ENCODE measurements at regions not wholly inside any gene's neighbourhood (a gene's known extent, or its start where the extent isn't known, plus 50 kb on each side); places are given as distances from the start of the nearest gene placed in this dataset.

DNA sequence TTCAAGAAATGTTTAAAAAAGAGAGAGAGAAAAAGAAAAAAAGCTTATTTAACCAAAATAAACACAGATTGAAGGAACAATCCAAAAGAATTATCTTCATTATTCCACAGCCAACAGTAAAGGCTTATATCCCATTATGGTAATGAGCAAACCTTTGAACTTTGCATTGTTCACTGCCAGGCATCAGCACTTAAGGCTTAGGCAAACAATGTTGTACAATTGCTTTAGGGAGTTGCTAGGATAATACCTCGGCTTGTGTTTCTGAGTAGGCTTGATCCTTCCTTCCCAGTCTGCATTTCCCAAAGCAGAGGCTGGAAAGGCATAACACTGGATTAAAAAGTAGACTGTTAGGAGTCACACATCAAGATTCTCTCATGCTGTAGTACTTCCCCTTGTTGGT lies 352.7 kb upstream of the IGFBP7 start (continued):
- TF ChIP-seq, protein P1, sequence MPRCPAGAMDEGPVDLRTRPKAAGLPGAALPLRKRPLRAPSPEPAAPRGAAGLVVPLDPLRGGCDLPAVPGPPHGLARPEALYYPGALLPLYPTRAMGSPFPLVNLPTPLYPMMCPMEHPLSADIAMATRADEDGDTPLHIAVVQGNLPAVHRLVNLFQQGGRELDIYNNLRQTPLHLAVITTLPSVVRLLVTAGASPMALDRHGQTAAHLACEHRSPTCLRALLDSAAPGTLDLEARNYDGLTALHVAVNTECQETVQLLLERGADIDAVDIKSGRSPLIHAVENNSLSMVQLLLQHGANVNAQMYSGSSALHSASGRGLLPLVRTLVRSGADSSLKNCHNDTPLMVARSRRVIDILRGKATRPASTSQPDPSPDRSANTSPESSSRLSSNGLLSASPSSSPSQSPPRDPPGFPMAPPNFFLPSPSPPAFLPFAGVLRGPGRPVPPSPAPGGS (IDR thresholded peaks at IDR 0.05; ENCODE audit: borderline replicate concordance, insufficient read depth, low read depth, low read length, poor library complexity, severe bottlenecking) = no peak
- no peak for TF ChIP-seq RCOR1 (conservative IDR thresholded peaks at IDR 0.05; ENCODE audit: low read depth, low read length)
- no peak for TF ChIP-seq NRF1 (conservative IDR thresholded peaks at IDR 0.05; ENCODE audit: low read depth, low read length)
- TF ChIP-seq ZBED1 (IDR thresholded peaks at IDR 0.05; ENCODE audit: borderline replicate concordance) = no peak
- TF ChIP-seq RAD21 (IDR thresholded peaks at IDR 0.05; ENCODE audit: insufficient read depth, low read depth, low read length) = no peak
- no peak for TF ChIP-seq ETV6 (conservative IDR thresholded peaks at IDR 0.05 in 1 of 2, IDR thresholded peaks at IDR 0.05 in 1 of 2; ENCODE audit: borderline replicate concordance in 1 of 2, low read depth in 1 of 2)
- TF ChIP-seq EED (IDR thresholded peaks at IDR 0.05; ENCODE audit: low read depth) = no peak
- no peak for TF ChIP-seq MTA2 (IDR thresholded peaks at IDR 0.05; ENCODE audit: low read depth)

DNA sequence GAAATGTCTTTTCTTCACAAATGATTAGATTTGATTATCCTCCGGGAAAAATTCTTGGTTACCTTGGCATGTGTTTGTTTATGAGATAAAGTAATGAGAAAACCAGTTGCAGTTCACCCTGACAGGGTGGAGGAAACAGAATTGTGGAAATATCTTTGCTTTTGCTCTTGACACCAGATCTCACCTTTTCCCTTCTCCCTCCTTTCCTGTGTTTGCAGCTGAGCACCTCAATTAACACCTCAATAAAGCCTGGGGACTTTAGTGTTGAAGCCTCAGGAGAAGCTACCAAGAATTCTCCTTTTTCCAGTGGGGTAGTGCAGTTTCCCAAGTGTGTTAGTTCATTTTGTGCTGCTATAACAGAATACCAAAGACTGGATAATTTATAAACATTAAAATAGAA lies 350.8 kb upstream of the IGFBP7 start:
- ChIA-PET CTCF (no interaction called here), RAD21 (ENCODE audit: unreplicated experiment) (no interaction called here), POLR2A (no interaction called here), SMC1A (ENCODE audit: uncharacterized antibody, unreplicated experiment) (interaction anchor here (0.5 kb wide), 1 partner anchor 111 kb away, joined by 3 read pairs; no protein-coding TSS in a partner anchor)
- Histone ChIP-seq H3K4me1 (ENCODE audit: control insufficient read depth, insufficient read depth, low read length) (no peaks in the 10 kb centered on the region), H3K27ac (ENCODE audit: control insufficient read depth, insufficient read depth) (no peak overlapping the region), H4K20me1 (ENCODE audit: control insufficient read depth, insufficient read depth) (no peaks in the 10 kb centered on the region), H3K9me3 (replicated peaks; ENCODE audit: control insufficient read depth, insufficient read depth, low read length) (no peaks in the 10 kb centered on the region), H3K27me3 (replicated peaks in 1 of 2; ENCODE audit: control insufficient read depth in 2 of 2, insufficient read depth in 2 of 2, low read length in 1 of 2) (no peaks in the 10 kb centered on the region), H3K79me2 (ENCODE audit: control insufficient read depth, insufficient read depth, low read length) (no peaks in the 10 kb centered on the region), H3K9ac (ENCODE audit: control insufficient read depth, insufficient read depth, low read length) (no peak overlapping the region), H3K36me3 (ENCODE audit: control insufficient read depth in 2 of 2, insufficient read depth in 2 of 2, low read length in 1 of 2) (no peaks in the 10 kb centered on the region), H2AFZ (ENCODE audit: control insufficient read depth, low read depth, low read length) (no peak overlapping the region), H3K4me3 (no peak overlapping the region), H3K4me2 (ENCODE audit: control insufficient read depth, insufficient read depth) (no peak overlapping the region)
- intact Hi-C loops (cut with micrococcal nuclease; ENCODE audit: unreplicated experiment) (no loop called here), in situ Hi-C loops (cut with MboI) (no loop called here)
- FAIRE-seq = no peak
- no TSS peak for BruUV-seq (replicated peaks)
- no peak for DNase-seq (ENCODE audit: low read depth, low spot score)
- no peak for TF ChIP-seq EED (IDR thresholded peaks at IDR 0.05; ENCODE audit: low read depth)
- no peak for TF ChIP-seq LARP7 (IDR thresholded peaks at IDR 0.05)
- TF ChIP-seq, protein P2, sequence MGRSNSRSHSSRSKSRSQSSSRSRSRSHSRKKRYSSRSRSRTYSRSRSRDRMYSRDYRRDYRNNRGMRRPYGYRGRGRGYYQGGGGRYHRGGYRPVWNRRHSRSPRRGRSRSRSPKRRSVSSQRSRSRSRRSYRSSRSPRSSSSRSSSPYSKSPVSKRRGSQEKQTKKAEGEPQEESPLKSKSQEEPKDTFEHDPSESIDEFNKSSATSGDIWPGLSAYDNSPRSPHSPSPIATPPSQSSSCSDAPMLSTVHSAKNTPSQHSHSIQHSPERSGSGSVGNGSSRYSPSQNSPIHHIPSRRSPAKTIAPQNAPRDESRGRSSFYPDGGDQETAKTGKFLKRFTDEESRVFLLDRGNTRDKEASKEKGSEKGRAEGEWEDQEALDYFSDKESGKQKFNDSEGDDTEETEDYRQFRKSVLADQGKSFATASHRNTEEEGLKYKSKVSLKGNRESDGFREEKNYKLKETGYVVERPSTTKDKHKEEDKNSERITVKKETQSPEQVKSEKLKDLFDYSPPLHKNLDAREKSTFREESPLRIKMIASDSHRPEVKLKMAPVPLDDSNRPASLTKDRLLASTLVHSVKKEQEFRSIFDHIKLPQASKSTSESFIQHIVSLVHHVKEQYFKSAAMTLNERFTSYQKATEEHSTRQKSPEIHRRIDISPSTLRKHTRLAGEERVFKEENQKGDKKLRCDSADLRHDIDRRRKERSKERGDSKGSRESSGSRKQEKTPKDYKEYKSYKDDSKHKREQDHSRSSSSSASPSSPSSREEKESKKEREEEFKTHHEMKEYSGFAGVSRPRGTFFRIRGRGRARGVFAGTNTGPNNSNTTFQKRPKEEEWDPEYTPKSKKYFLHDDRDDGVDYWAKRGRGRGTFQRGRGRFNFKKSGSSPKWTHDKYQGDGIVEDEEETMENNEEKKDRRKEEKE (IDR thresholded peaks at IDR 0.05) = no peak
- WGBS (ENCODE audit: insufficient coverage, insufficient replicate concordance, low lambda C conversion rate, missing lambda C conversion rate) = 0% methylated on average over 1 of the region's 1 CpG
- no peak for ATAC-seq

Measured in GM12878 (cell line).